Activated CD8-positive, alpha-beta memory T cell treated with anti-CD3 and anti-CD28 coated beads for 36 hours (primary cell): ENCODE measurements at regions not wholly inside any gene's neighbourhood (a gene's known extent, or its start where the extent isn't known, plus 50 kb on each side); places are given as distances from the start of the nearest gene placed in this dataset.

ENCODE experiments used
- CTCF ChIA-PET: fragments of 350-600 bp; sonication (Branson Sonifier 250); formaldehyde crosslinking; loops from one replicate; lab custom pipeline; 2021; ENCODE audit warnings: antibody characterized with exemption; lab: Charles Lee
- POLR2A ChIA-PET: fragments of 350-600 bp; sonication (Branson Sonifier 250); formaldehyde crosslinking; loops from one replicate; lab custom pipeline; 2021; ENCODE audit warnings: antibody characterized with exemption; lab: Charles Lee

DNA sequence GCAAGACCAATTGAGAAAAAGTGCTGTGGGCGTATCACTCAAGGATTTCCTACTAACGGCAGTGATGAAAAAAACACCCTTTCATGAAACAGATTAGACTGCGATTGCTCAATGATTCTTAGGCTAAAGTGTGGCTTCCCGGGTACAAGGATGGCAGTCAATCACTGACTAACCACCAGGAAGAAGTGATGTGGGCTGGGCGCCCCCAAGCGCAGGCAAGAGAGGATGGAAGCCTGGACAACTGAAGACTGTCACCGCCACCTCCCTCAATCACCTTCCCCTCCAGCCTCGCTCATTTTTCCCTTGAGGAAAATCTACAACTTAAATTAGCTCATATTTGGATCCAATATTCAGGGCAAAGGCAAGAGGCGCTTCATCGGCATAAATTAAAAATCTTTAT lies 707.2 kb downstream of the MTRR start:
- POLR2A ChIA-PET, result no interaction called here
- CTCF ChIA-PET, result no interaction called here

DNA sequence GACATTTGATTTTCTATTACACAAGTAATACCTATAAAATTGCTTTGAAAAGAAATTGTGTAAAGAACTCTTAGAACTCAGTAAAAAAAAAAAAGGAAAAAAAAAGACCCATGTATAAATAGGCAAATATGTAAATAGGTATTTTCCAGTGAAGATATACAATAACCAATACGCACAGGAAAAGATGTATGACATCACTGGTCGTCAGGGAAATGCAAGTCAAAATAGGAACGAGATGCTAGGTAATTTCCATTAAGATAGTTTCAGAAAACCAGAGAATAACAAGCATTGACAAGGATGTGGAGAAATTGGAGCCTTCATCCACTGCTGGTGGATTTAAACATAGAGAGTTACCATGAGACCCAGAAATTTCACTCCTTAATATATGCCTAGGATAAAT lies 708.8 kb downstream of the MTRR start:
- POLR2A ChIA-PET, result no interaction called here
- CTCF ChIA-PET, result no interaction called here

GRCh38 chr5:8580298-8580697 lies 711.4 kb downstream of the MTRR start:
- ChIA-PET CTCF (no interaction called here), POLR2A (no interaction called here)

GRCh38 chr5:8581047-8581446 lies 712.1 kb downstream of the MTRR start:
- CTCF ChIA-PET, result no interaction called here
- POLR2A ChIA-PET, result no interaction called here

DNA sequence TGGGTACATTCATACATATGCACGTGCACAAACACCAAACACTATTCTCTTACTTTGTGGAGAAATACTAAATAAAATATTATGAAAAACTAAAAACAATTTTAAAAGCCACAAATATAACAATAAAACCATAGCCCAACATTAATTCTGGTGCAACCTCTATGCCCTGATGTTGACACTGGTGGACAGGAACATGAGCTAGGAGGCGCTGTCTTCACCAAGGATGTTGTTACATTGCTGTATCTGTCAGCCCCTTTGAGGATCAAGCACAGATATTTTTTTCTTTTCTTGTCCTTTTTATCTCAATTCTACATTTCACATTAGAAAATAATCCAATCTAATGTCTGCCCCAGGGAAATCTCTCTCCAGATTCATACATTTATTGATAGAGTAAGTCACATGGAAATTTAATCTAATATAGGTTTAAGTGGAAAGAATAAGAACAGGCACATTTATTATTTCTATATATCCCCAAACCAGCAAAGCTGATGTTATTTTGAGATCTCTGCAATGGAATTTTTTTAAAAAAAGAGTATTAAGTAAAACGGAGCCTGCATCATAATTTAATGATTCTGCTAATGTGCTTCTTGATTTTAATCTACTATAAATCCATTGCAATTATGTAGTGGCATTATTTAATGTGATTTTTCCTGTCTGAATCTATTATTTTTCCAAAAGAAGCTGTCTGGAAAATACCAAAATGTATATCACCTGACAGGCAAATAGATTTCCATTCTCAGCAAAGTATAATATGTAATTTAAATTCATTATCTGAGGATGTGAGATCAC lies 716.5 kb downstream of the MTRR start:
- ChIA-PET CTCF (no interaction called here), POLR2A (no interaction called here)

GRCh38 chr5:8590959-8591358 lies 722.0 kb downstream of the MTRR start:
- ChIA-PET CTCF (no interaction called here), POLR2A (no interaction called here)

- ChIA-PET POLR2A (no interaction called here), CTCF (no interaction called here)
Observed at GRCh38 chr5:8598356-8598755, 729.4 kb downstream of the MTRR start.

GRCh38 chr5:8598996-8599395 lies 730.0 kb downstream of the MTRR start:
- CTCF ChIA-PET, result no interaction called here
- POLR2A ChIA-PET, result no interaction called here

DNA sequence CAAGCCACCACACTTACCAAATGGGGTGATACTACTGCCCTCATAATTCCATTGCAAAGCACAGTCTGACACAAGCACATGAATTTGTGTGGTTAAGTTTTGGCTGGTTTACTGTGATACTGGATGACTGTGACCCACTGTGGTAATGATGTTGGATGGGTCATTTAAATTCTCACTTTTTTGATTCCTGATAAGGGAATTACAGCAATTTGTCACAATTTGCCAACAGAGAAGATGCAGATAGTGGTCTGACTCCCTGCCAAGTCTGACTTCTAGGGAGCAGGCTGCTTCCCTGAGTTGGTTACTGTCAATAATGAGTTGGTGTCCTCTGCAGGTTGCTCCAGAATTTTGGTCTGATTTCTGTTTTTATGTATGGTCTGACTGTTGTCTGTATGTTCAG lies 731.9 kb downstream of the MTRR start:
- ChIA-PET CTCF (no interaction called here), POLR2A (no interaction called here)

- CTCF ChIA-PET, result no interaction called here
- POLR2A ChIA-PET, result no interaction called here
Observed at GRCh38 chr5:8601831-8602354, 732.9 kb downstream of the MTRR start.

DNA sequence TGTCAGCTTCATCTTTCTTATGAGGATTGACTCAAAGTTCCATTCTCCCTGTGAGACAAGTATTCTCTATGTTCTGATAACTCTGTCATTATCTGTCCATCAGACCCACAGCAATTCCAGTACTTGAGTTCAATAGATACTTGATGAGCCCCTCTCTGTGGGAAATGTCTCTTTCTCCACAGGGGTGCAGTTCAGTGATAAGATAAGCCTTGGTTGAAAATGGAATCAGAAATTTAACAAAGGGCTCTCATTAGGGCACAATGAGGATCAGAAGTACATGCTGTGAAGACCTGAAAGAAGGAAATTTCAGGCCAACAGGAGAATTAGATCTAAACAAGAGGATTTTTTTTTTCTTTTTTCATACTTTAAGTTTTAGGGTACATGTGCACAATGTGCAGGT lies 737.3 kb downstream of the MTRR start:
- POLR2A ChIA-PET, result no interaction called here

DNA sequence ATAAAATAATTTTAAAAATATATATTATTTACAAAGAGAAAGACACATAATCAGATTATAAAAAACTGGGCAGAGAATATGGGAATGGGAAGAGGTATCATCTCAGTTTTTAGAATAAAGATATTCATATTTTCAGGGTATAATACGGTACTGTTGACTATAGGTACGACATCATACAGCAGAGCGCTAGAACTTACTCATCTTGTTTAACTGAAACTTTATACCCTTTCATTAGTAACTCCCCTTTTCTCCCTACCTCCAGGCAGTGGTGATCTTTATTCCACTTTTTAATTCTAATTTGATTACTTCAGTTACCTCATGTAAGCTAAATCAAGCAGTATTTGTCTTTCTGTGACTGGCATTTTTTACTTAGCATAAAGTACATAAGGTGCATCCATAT lies 742.1 kb downstream of the MTRR start:
- POLR2A ChIA-PET, result no interaction called here
- CTCF ChIA-PET, result no interaction called here

More for the DNA sequence above, 737.3 kb downstream of the MTRR start:
- CTCF ChIA-PET, result no interaction called here

DNA sequence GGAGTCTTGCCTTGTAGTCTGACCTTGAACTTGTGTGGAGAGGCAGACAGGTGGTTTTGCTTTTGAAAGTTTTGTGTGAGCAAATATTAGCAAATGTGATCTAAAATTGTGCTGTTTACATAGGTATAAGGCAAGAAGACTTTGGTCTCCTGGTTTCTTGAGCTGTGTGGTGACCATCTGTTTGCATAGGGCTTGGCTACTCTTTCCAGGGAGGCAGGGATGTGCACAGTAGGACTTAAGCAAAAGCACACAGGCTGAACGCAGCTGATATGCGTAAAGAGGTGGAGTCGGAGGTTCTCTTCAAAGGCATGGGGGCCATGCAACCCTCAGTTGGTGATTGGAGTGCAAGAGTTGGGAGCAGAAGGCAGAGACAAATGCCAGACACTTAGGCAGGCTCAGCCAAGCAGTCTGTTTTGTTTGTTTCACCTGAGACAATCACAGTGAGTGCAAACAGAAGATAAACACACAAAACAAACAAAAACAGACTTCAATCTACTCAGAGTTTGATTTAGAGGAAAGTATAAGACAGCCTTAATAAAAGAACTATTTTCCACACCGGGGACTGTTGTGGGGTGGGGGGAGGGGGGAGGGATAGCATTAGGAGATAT lies 744.2 kb downstream of the MTRR start:
- CTCF ChIA-PET, result no interaction called here
- POLR2A ChIA-PET, result no interaction called here

DNA sequence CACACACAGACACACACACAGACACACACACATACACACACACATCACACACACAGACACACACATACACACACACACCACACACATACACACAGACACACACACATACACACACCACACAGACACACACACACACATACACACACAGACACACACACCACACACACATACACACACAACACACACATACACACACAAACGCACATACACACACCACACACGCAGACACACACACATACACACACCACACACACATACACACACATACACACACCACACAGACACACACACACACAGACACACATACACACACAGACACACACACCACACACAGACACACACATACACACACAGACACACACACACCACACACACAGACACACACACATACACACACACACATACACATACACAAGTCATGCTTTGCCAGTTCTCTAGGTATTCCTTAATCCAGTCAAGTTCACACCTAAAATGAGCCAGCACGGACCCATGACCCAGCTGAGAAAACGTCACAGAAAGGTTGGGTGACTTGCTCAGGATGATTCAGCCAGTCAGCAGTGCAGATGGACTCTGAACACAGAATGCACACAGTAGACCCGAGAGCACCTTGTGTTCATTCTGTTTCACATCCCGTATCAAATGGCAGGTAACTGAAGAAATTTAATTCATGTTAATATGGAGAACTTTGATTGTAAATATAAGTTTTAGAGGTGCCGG lies 746.4 kb downstream of the MTRR start:
- ChIA-PET POLR2A (no interaction called here), CTCF (no interaction called here)

DNA sequence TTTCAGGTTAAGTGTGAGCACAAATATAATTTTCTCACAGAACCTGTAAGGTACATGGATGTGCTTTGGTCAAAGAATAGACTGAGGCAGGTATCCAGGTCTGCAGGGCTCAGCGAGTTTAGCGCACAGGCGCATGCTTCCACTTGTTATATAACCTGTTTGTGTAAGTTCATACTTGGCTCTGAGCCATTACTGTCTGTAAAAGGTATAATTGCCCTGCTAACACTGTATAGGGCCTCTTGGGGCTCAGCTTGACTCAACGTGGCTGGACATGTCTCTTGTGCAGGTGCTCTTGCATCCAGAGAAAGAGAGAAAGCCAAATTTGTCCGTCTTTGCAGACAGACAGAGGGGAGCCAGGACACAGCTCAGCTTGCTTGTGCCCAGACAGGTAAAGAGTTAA lies 759.6 kb downstream of the MTRR start:
- POLR2A ChIA-PET, result no interaction called here

DNA sequence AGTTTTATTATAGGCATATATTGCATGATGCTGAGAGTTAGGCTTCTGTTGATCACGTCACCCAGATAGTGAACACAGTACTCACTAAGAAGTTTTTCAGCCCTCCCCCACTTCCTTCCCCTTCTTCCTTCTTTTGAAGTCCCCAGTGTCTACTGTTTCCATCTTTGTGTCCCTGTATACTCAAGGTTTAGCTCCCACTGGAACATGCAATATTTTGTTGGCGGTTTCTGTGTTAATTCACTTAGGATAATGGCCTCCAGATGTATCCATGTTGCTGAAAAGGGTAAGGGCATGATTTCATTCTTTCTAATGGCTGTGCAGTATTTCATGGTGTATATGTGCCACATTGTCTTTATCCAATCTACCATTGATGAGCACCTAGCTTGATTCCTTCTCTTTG lies 764.3 kb downstream of the MTRR start:
- ChIA-PET CTCF (no interaction called here), POLR2A (no interaction called here)

More for the DNA sequence above, 759.6 kb downstream of the MTRR start:
- CTCF ChIA-PET, result no interaction called here

- ChIA-PET CTCF (no interaction called here), POLR2A (no interaction called here)
Observed at GRCh38 chr5:8633696-8634095, 764.7 kb downstream of the MTRR start.

GRCh38 chr5:8634219-8634618 lies 765.3 kb downstream of the MTRR start:
- CTCF ChIA-PET, result no interaction called here
- POLR2A ChIA-PET, result no interaction called here

DNA sequence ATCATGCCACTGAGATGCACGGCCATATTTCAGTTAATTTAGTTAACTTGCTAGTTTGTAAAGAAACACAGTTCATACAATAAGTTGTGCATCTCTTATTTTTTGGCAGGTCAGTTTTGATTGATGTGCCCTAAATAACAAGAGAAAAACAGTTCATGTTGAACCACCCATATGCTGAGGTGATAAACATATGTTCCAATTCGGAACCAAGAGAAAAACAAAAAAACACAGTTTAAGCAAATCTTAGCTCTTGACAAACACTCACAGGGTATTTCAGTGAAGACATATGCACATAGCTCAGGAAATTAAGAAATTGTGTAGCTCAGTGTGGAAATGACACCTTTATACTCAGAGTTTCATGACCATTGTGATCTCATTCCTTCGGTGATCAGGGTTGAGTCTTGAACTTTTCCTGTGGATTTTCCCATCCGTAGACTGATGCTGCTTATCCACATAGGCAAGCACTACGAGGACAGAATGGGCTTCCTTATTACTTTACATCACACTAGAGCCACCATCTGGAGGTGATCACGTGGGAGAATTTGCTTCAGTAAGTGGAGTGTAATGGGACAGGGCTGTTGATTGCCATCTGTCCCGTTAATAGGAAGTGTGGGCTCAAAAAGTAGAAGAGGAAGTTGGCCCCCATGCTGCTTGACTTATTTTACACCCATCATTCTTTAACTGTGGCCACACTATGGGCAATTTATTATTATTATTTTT lies 773.0 kb downstream of the MTRR start:
- POLR2A ChIA-PET, result no interaction called here
- CTCF ChIA-PET, result no interaction called here

- POLR2A ChIA-PET, result no interaction called here
- CTCF ChIA-PET, result no interaction called here
Observed at GRCh38 chr5:8644377-8644776, 775.4 kb downstream of the MTRR start.
